T-helper 1 cell treated with Interleukin-12 subunit alpha and Interleukin-12 subunit beta and Interleukin-4 antibody, amounts not matched to agents 30 μg/mL and 1 μg/mL, for 36 hours (primary cell): ENCODE measurements at regions not wholly inside any gene's neighbourhood (a gene's known extent, or its start where the extent isn't known, plus 50 kb on each side); places are given as distances from the start of the nearest gene placed in this dataset.
A peak's percentile ranks its signal among the peaks of the same experiment; 100 is the strongest.

ENCODE experiments used
- H3K27ac Mint-ChIP-seq: one replicate; pipeline ENCODE4 v1.8.0; 2021; ENCODE audit warnings: mild to moderate bottlenecking, mixed read lengths
- H3K27me3 Mint-ChIP-seq: one replicate; pipeline ENCODE4 v1.8.0; 2021; ENCODE audit warnings: low read depth, mixed read lengths
- H3K36me3 Mint-ChIP-seq: one replicate; pipeline ENCODE4 v1.8.0; 2021; ENCODE audit warnings: low read depth, mixed read lengths
- H3K4me1 Mint-ChIP-seq: one replicate; pipeline ENCODE4 v1.8.0; 2021; ENCODE audit warnings: low read depth, mixed read lengths
- H3K4me3 Mint-ChIP-seq: one replicate; pipeline ENCODE4 v1.8.0; 2021; ENCODE audit warnings: mild to moderate bottlenecking, moderate library complexity, mixed read lengths
- H3K9me3 Mint-ChIP-seq: one replicate; pipeline ENCODE4 v1.8.0; 2021; ENCODE audit warnings: mixed read lengths

- no peaks in the 10 kb centered on the region for H3K27me3 Mint-ChIP-seq
- no peaks in the 10 kb centered on the region for H3K36me3 Mint-ChIP-seq
- H3K4me1 Mint-ChIP-seq: peaks cover 4% of the 10 kb centered on the region
- H3K27ac Mint-ChIP-seq: no peak overlapping the region
- no peaks in the 10 kb centered on the region for H3K9me3 Mint-ChIP-seq
- H3K4me3 Mint-ChIP-seq: no peak overlapping the region
Observed at GRCh38 chr6:44657206-44657819, 269.8 kb downstream of the CDC5L start.

DNA sequence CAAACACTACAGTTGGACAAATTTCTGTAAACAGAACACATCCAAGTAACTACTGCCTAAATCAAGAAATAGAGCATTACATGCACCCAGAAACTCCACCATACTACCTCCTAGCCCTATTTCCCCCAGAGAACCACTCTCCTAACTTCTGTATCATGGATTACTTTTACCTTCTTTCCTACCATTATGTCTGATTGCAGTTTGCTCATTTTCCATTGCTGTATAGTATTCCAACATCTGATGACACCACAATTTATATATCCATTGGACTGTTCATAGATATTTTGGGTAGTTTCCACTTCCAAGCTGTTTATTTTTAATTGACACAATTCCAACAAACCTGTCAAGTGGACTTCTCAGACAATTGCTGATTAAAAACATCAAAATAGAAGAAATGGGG lies 271.1 kb downstream of the CDC5L start:
- Mint-ChIP-seq H3K36me3 (no peaks in the 10 kb centered on the region), H3K4me1 (peaks cover 4% of the 10 kb centered on the region), H3K4me3 (no peak overlapping the region), H3K27me3 (no peaks in the 10 kb centered on the region), H3K27ac (no peak overlapping the region), H3K9me3 (no peaks in the 10 kb centered on the region)

- Mint-ChIP-seq H3K27me3 (no peaks in the 10 kb centered on the region), H3K36me3 (no peaks in the 10 kb centered on the region), H3K9me3 (no peaks in the 10 kb centered on the region), H3K4me3 (no peak overlapping the region), H3K27ac (no peak overlapping the region), H3K4me1 (peaks cover 4% of the 10 kb centered on the region)
Observed at GRCh38 chr6:44659726-44660125, 272.2 kb downstream of the CDC5L start.

DNA sequence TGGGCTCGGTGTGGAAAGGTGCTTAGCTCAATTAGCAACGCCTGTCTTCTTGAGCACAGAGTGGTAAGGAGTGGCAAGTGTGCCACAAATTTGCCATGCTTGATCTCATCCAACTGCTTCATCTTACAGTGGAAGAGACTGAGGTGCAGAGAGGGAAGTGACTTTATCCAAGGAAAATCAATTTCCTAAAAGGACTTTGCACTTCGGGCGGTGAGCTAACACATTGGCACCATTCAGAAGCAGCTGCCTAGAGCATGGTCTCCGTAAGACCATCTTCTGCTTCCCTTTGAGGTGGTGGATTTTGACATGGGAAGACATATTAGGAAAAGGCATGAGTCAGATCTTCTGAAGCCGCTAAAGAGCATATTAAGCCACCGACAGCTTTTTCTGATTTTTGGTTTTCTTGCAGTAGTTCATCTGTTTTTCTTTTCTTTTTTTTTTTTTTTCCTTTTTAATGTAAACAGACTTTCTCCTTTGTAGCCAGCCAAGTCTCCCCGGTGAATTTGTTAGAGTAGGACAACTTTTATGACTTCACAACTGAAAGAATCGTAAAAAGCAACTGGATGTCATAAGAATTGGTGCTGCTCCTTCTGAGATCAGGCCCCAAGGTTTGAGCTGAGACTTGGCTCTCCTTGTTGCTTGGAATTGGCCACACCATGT lies 273.2 kb downstream of the CDC5L start:
- Mint-ChIP-seq H3K27me3 (no peaks in the 10 kb centered on the region), H3K4me1 (no peaks in the 10 kb centered on the region), H3K27ac (no peak overlapping the region), H3K36me3 (no peaks in the 10 kb centered on the region), H3K9me3 (no peaks in the 10 kb centered on the region), H3K4me3 (no peak overlapping the region)

DNA sequence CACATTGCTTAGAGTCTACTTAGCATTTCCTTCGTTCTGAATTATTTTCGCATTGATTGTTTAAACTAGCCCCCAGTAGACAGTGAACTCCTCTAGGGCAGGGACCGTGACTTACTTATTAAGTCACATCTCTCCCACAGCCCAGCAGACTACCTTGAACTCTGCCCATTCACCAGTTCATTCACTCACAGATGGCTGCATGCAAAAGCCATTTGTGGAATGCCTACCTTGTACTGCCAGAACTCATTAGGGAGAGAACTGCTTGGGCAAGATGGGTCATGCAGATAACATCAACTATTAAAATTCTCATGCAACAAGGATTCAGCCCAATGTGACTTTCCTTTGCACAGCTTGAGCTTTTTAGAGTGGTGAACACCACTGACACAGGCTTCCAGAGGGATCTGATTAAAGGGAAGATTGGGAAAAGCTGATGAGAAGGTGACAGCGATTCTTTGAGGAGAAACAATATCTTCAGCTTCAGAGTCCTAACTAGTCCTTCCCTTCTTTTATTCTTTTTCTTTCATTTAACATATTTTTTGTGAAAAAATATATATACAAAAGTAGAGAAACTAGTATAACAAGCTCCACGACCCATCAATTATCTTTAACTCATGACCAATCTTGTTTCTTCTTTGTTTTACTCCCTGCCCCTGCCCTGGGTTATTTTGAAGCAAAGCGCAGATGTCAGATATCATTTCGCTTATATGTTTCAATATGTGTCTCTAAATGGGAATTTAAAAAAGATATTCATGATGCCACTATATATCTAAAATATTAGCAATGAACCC lies 273.9 kb downstream of the CDC5L start:
- Mint-ChIP-seq H3K4me1 (no peaks in the 10 kb centered on the region), H3K4me3 (no peak overlapping the region), H3K36me3 (no peaks in the 10 kb centered on the region), H3K9me3 (no peaks in the 10 kb centered on the region), H3K27ac (peak overlapping the region; percentile 12), H3K27me3 (no peaks in the 10 kb centered on the region)

- H3K27ac Mint-ChIP-seq: no peak overlapping the region
- no peaks in the 10 kb centered on the region for H3K36me3 Mint-ChIP-seq
- H3K27me3 Mint-ChIP-seq: no peaks in the 10 kb centered on the region
- no peaks in the 10 kb centered on the region for H3K9me3 Mint-ChIP-seq
- no peak overlapping the region for H3K4me3 Mint-ChIP-seq
- H3K4me1 Mint-ChIP-seq: no peaks in the 10 kb centered on the region
Observed at GRCh38 chr6:44662461-44663121, 275.1 kb downstream of the CDC5L start.

DNA sequence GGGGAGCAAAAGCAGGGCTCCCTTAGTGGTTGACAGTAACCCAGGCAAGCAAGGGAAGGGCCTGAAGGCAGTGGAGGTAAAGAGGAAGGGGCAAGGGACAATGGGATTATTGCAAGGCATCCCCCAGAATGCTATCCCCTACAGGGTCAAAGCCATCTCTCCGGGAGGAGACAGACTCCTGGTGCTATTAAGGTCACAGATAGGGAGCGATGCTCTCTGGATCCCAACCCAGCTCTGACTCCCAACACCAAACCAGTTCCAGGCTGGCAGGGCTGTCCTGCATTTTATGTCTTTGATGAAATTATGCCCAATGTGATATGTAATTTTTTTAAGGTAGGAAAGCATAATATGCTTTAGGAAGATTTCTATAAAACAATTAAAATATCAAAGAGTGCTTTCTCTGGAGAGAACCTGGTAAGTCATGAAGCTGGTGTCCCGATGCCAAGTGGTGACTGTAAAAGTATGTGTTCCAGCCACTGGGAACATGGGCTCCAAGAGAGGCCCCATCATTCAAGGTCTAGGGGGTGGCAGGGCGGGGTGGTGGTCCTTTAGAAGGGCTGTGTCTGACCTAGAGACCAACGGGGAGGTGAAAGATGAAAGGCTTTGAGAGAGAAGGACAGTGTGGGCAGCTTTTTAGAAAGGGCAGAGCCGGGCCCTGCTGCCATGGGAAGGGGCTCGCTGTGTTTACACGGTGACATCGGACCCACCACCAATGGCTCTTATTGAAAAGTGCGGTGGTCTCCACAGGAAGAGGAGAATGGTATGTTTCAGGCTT lies 276.5 kb downstream of the CDC5L start:
- Mint-ChIP-seq H3K27ac (no peak overlapping the region), H3K36me3 (no peaks in the 10 kb centered on the region), H3K9me3 (no peaks in the 10 kb centered on the region), H3K4me1 (no peaks in the 10 kb centered on the region), H3K27me3 (no peaks in the 10 kb centered on the region), H3K4me3 (no peak overlapping the region)

- H3K4me3 Mint-ChIP-seq: no peak overlapping the region
- no peaks in the 10 kb centered on the region for H3K27me3 Mint-ChIP-seq
- H3K9me3 Mint-ChIP-seq: no peaks in the 10 kb centered on the region
- no peaks in the 10 kb centered on the region for H3K36me3 Mint-ChIP-seq
- no peak overlapping the region for H3K27ac Mint-ChIP-seq
- H3K4me1 Mint-ChIP-seq: no peaks in the 10 kb centered on the region
Observed at GRCh38 chr6:44664716-44665115, 277.2 kb downstream of the CDC5L start.

GRCh38 chr6:44665143-44665542 lies 277.6 kb downstream of the CDC5L start:
- Mint-ChIP-seq H3K4me1 (no peaks in the 10 kb centered on the region), H3K27ac (no peak overlapping the region), H3K4me3 (no peak overlapping the region), H3K27me3 (no peaks in the 10 kb centered on the region), H3K36me3 (no peaks in the 10 kb centered on the region), H3K9me3 (no peaks in the 10 kb centered on the region)

GRCh38 chr6:44665683-44666082 lies 278.2 kb downstream of the CDC5L start:
- no peaks in the 10 kb centered on the region for H3K27me3 Mint-ChIP-seq
- no peaks in the 10 kb centered on the region for H3K4me1 Mint-ChIP-seq
- no peaks in the 10 kb centered on the region for H3K36me3 Mint-ChIP-seq
- H3K4me3 Mint-ChIP-seq: no peak overlapping the region
- H3K27ac Mint-ChIP-seq: no peak overlapping the region
- H3K9me3 Mint-ChIP-seq: no peaks in the 10 kb centered on the region

DNA sequence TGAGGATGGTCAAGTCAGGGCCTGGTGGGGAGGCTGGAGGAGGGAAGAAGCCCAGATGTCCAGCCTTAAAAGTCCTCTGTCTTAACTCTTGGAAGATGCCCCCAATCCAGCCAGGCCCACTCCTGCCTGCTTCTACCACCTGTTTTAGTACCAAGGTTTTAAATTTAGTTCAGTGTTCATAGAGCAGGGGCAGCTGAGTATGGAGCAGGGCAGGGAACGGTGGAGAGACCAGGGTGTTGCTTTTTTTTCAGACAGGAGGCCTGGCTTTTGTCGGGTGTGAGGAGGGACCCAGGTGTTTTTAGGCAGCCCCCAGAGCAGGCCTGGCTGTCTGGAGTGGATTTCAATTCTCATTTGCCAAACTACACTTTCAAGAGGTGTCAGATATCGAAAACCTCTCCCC lies 278.8 kb downstream of the CDC5L start:
- Mint-ChIP-seq H3K36me3 (no peaks in the 10 kb centered on the region), H3K27me3 (no peaks in the 10 kb centered on the region), H3K4me1 (no peaks in the 10 kb centered on the region), H3K4me3 (no peak overlapping the region), H3K9me3 (no peaks in the 10 kb centered on the region), H3K27ac (no peak overlapping the region)

- H3K4me3 Mint-ChIP-seq: no peak overlapping the region
- H3K36me3 Mint-ChIP-seq: no peaks in the 10 kb centered on the region
- no peaks in the 10 kb centered on the region for H3K27me3 Mint-ChIP-seq
- no peak overlapping the region for H3K27ac Mint-ChIP-seq
- no peaks in the 10 kb centered on the region for H3K4me1 Mint-ChIP-seq
- H3K9me3 Mint-ChIP-seq: no peaks in the 10 kb centered on the region
Observed at GRCh38 chr6:44667226-44667625, 279.7 kb downstream of the CDC5L start.

- Mint-ChIP-seq H3K36me3 (no peaks in the 10 kb centered on the region), H3K27me3 (no peaks in the 10 kb centered on the region), H3K9me3 (no peaks in the 10 kb centered on the region), H3K4me1 (no peaks in the 10 kb centered on the region), H3K4me3 (no peak overlapping the region), H3K27ac (no peak overlapping the region)
Observed at GRCh38 chr6:44667668-44668390, 280.3 kb downstream of the CDC5L start.
